ENCODE measurements at regions not wholly inside any gene's neighbourhood (a gene's known extent, or its start where the extent isn't known, plus 50 kb on each side); places are given as distances from the start of the nearest gene placed in this dataset.
"Not testable (repeated sequence)": the region's sequence is repeated elsewhere in the genome, so short reads cannot be mapped to it uniquely, and the experiment has no call there.

DNA sequence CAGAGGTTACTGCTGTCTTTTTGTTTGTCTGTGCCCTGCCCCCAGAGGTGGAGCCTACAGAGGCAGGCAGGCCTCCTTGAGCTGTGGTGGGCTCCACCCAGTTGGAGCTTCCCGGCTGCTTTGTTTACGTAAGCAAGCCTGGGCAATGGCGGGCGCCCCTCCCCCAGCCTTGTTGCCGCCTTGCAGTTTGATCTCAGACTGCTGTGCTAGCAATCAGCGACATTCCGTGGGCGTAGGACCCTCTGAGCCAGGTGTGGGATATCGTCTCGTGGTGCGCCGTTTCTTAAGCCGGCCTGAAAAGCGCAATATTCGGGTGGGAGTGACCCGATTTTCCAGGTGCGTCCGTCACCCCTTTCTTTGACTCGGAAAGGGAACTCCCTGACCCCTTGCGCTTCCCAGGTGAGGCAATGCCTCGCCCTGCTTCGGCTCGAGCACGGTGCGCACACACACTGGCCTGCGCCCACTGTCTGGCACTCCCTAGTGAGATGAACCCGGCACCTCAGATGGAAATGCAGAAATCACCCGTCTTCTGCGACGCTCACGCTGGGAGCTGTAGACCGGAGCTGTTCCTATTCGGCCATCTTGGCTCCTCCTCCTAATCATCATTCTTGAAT, 97.4 kb downstream of the TFPI2 start:
- H3K9me3 ChIP-seq; DNase-seq (ENCODE audit: low read depth in 1 of 2, low spot score in 1 of 2); POLR2A ChIA-PET; ATAC-seq; H3K4me3 ChIP-seq; FAIRE-seq; H3K4me1 ChIP-seq; CTCF ChIA-PET; H3K27ac ChIP-seq; H3K4me2 ChIP-seq: not testable (repeated sequence)
- no CpG with 5 or more reads among the region's 33 CpGs for WGBS (ENCODE audit: missing lambda C conversion rate)

- no peak overlapping the region for H3K27ac ChIP-seq
- TF ChIP-seq HES2 (IDR thresholded peaks at IDR 0.05) (no peak), CHD2 (IDR thresholded peaks at IDR 0.05; ENCODE audit: low read length, partially characterized antibody) (no peak), ZC3H11A (IDR thresholded peaks at IDR 0.05) (no peak), USF2 (IDR thresholded peaks at IDR 0.05) (no peak), MAFK (IDR thresholded peaks at IDR 0.05; ENCODE audit: partially characterized antibody) (no peak), HOXB13 (CRISPR knock-in tag; IDR thresholded peaks at IDR 0.05; ENCODE audit: low read depth) (no peak), KDM5A (IDR thresholded peaks at IDR 0.05) (no peak), BHLHE40 (IDR thresholded peaks at IDR 0.05; ENCODE audit: low read depth, low read length) (no peak), PHF8 (IDR thresholded peaks at IDR 0.05; ENCODE audit: borderline replicate concordance, low read depth) (no peak)
- FAIRE-seq (no peak), DNase-seq (ENCODE audit: low read depth in 1 of 2, low spot score in 1 of 2) (no peak), ATAC-seq (no peak)
- no peak overlapping the region for H3K4me3 ChIP-seq
- no peaks in the 10 kb centered on the region for H3K4me1 ChIP-seq
- POLR2A ChIA-PET: no interaction called here
- WGBS (ENCODE audit: missing lambda C conversion rate): 53% methylated on average over 3 of the region's 3 CpGs
- CTCF ChIA-PET: no interaction called here
- H3K4me2 ChIP-seq: no peak overlapping the region
- no peaks in the 10 kb centered on the region for H3K9me3 ChIP-seq
These were observed 111.4 kb downstream of the TFPI2 start for GRCh38 chr7:93779115-93779514.

DNA sequence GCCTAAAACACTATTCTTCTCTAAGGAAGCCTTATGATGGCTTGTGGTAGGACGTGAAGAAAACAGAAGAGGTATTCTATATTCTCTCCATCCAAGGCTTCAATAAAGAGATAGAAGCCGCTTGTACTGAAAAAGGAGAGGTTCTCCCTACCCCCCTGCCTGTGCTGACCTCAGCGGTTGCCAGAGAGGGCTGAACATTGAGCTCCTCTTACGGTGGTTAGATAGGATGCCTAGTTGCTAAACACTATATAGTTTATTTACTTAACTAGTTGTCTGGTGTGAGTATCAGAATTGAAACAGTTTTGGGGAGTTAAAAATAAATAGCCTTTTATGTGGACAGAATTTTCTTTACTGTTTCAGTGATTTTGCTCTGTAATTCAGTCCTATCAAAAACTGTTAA, 112.2 kb downstream of the TFPI2 start:
- Histone ChIP-seq H3K4me2 (no peak overlapping the region), H3K4me1 (no peaks in the 10 kb centered on the region), H3K27ac (no peak overlapping the region), H3K9me3 (no peaks in the 10 kb centered on the region), H3K4me3 (no peak overlapping the region)
- TF ChIP-seq ATOH8 (CRISPR knock-in tag; IDR thresholded peaks at IDR 0.05; ENCODE audit: low read depth) (no peak), JUNB (IDR thresholded peaks at IDR 0.05) (no peak), RAD21 (conservative IDR thresholded peaks at IDR 0.05 in 1 of 2, IDR thresholded peaks at IDR 0.05 in 1 of 2) (no peak), MAFK (IDR thresholded peaks at IDR 0.05; ENCODE audit: partially characterized antibody) (no peak), NR3C1 (IDR thresholded peaks at IDR 0.05) (no peak), MAX (IDR thresholded peaks at IDR 0.05) (no peak), SREBF2 (IDR thresholded peaks at IDR 0.05) (no peak), BCL3 (IDR thresholded peaks at IDR 0.05) (no peak), FOSL2 (IDR thresholded peaks at IDR 0.05) (no peak), FOSL2 (CRISPR knock-in tag; IDR thresholded peaks at IDR 0.05) (no peak), HES2 (IDR thresholded peaks at IDR 0.05) (no peak), ZNF302 (CRISPR knock-in tag; IDR thresholded peaks at IDR 0.05) (no peak), KDM5A (IDR thresholded peaks at IDR 0.05) (no peak)
- TF ChIP-seq, protein P1, sequence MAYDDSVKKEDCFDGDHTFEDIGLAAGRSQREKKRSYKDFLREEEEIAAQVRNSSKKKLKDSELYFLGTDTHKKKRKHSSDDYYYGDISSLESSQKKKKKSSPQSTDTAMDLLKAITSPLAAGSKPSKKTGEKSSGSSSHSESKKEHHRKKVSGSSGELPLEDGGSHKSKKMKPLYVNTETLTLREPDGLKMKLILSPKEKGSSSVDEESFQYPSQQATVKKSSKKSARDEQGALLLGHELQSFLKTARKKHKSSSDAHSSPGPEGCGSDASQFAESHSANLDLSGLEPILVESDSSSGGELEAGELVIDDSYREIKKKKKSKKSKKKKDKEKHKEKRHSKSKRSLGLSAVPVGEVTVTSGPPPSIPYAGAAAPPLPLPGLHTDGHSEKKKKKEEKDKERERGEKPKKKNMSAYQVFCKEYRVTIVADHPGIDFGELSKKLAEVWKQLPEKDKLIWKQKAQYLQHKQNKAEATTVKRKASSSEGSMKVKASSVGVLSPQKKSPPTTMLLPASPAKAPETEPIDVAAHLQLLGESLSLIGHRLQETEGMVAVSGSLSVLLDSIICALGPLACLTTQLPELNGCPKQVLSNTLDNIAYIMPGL (CRISPR knock-in tag; IDR thresholded peaks at IDR 0.05; ENCODE audit: borderline replicate concordance): no peak
- TF ChIP-seq, protein P2, sequence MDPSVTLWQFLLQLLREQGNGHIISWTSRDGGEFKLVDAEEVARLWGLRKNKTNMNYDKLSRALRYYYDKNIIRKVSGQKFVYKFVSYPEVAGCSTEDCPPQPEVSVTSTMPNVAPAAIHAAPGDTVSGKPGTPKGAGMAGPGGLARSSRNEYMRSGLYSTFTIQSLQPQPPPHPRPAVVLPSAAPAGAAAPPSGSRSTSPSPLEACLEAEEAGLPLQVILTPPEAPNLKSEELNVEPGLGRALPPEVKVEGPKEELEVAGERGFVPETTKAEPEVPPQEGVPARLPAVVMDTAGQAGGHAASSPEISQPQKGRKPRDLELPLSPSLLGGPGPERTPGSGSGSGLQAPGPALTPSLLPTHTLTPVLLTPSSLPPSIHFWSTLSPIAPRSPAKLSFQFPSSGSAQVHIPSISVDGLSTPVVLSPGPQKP (IDR thresholded peaks at IDR 0.05; ENCODE audit: low read depth, low read length): no peak
- TF ChIP-seq, protein P3, sequence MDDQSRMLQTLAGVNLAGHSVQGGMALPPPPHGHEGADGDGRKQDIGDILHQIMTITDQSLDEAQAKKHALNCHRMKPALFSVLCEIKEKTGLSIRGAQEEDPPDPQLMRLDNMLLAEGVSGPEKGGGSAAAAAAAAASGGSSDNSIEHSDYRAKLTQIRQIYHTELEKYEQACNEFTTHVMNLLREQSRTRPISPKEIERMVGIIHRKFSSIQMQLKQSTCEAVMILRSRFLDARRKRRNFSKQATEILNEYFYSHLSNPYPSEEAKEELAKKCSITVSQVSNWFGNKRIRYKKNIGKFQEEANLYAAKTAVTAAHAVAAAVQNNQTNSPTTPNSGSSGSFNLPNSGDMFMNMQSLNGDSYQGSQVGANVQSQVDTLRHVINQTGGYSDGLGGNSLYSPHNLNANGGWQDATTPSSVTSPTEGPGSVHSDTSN (IDR thresholded peaks at IDR 0.05): no peak
- ChIA-PET CTCF (no interaction called here), POLR2A (no interaction called here)
- ATAC-seq (no peak), FAIRE-seq (no peak), DNase-seq (ENCODE audit: low read depth in 1 of 2, low spot score in 1 of 2) (no peak)
- 55% methylated on average over 4 of the region's 4 CpGs for WGBS (ENCODE audit: missing lambda C conversion rate)

Measured in A549 (cell line).